ENCODE measurements at regions not wholly inside any gene's neighbourhood (a gene's known extent, or its start where the extent isn't known, plus 50 kb on each side); places are given as distances from the start of the nearest gene placed in this dataset.
A peak's percentile ranks its signal among the peaks of the same experiment; 100 is the strongest.

GRCh38 chr2:15112216-15112615 lies 448.9 kb downstream of the NBAS start:
- H3K27ac Mint-ChIP-seq, result no peak overlapping the region
- DNase-seq (ENCODE audit: low spot score) (peak; percentile 67), ATAC-seq (no peak)
- TF ChIP-seq, protein P1, sequence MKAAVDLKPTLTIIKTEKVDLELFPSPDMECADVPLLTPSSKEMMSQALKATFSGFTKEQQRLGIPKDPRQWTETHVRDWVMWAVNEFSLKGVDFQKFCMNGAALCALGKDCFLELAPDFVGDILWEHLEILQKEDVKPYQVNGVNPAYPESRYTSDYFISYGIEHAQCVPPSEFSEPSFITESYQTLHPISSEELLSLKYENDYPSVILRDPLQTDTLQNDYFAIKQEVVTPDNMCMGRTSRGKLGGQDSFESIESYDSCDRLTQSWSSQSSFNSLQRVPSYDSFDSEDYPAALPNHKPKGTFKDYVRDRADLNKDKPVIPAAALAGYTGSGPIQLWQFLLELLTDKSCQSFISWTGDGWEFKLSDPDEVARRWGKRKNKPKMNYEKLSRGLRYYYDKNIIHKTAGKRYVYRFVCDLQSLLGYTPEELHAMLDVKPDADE (IDR thresholded peaks at IDR 0.05), result no peak
- TF ChIP-seq ZNF331 (CRISPR knock-in tag; IDR thresholded peaks at IDR 0.05; ENCODE audit: low read depth), result no peak
- TF ChIP-seq POLR2AphosphoS5 (IDR thresholded peaks at IDR 0.05; ENCODE audit: low read depth), result no peak
- TF ChIP-seq JUNB (IDR thresholded peaks at IDR 0.05; ENCODE audit: unreplicated experiment), result no peak
- no peak for TF ChIP-seq ZNF114 (CRISPR knock-in tag; IDR thresholded peaks at IDR 0.05)
- TF ChIP-seq STAT1 (IDR thresholded peaks at IDR 0.05; ENCODE audit: unreplicated experiment), result no peak
- no peak for TF ChIP-seq NANOG (IDR thresholded peaks at IDR 0.05; ENCODE audit: borderline replicate concordance)
- TF ChIP-seq, protein P2, sequence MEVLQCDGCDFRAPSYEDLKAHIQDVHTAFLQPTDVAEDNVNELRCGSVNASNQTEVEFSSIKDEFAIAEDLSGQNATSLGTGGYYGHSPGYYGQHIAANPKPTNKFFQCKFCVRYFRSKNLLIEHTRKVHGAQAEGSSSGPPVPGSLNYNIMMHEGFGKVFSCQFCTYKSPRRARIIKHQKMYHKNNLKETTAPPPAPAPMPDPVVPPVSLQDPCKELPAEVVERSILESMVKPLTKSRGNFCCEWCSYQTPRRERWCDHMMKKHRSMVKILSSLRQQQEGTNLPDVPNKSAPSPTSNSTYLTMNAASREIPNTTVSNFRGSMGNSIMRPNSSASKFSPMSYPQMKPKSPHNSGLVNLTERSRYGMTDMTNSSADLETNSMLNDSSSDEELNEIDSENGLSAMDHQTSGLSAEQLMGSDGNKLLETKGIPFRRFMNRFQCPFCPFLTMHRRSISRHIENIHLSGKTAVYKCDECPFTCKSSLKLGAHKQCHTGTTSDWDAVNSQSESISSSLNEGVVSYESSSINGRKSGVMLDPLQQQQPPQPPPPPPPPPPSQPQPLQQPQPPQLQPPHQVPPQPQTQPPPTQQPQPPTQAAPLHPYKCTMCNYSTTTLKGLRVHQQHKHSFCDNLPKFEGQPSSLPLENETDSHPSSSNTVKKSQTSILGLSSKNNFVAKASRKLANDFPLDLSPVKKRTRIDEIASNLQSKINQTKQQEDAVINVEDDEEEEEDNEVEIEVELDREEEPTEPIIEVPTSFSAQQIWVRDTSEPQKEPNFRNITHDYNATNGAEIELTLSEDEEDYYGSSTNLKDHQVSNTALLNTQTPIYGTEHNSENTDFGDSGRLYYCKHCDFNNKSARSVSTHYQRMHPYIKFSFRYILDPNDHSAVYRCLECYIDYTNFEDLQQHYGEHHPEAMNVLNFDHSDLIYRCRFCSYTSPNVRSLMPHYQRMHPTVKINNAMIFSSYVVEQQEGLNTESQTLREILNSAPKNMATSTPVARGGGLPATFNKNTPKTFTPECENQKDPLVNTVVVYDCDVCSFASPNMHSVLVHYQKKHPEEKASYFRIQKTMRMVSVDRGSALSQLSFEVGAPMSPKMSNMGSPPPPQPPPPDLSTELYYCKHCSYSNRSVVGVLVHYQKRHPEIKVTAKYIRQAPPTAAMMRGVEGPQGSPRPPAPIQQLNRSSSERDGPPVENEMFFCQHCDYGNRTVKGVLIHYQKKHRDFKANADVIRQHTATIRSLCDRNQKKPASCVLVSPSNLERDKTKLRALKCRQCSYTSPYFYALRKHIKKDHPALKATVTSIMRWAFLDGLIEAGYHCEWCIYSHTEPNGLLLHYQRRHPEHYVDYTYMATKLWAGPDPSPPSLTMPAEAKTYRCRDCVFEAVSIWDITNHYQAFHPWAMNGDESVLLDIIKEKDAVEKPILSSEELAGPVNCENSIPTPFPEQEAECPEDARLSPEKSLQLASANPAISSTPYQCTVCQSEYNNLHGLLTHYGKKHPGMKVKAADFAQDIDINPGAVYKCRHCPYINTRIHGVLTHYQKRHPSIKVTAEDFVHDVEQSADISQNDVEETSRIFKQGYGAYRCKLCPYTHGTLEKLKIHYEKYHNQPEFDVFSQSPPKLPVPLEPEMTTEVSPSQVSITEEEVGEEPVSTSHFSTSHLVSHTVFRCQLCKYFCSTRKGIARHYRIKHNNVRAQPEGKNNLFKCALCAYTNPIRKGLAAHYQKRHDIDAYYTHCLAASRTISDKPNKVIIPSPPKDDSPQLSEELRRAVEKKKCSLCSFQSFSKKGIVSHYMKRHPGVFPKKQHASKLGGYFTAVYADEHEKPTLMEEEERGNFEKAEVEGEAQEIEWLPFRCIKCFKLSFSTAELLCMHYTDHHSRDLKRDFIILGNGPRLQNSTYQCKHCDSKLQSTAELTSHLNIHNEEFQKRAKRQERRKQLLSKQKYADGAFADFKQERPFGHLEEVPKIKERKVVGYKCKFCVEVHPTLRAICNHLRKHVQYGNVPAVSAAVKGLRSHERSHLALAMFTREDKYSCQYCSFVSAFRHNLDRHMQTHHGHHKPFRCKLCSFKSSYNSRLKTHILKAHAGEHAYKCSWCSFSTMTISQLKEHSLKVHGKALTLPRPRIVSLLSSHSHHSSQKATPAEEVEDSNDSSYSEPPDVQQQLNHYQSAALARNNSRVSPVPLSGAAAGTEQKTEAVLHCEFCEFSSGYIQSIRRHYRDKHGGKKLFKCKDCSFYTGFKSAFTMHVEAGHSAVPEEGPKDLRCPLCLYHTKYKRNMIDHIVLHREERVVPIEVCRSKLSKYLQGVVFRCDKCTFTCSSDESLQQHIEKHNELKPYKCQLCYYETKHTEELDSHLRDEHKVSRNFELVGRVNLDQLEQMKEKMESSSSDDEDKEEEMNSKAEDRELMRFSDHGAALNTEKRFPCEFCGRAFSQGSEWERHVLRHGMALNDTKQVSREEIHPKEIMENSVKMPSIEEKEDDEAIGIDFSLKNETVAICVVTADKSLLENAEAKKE (CRISPR knock-in tag; IDR thresholded peaks at IDR 0.05), result no peak
- no peak for TF ChIP-seq CTCF (conservative IDR thresholded peaks at IDR 0.05; ENCODE audit: low read depth in 2 of 2)
- no peak overlapping the region for H2AFZ ChIP-seq
- H3K4me1 Mint-ChIP-seq, result no peaks in the 10 kb centered on the region
- H3F3A ChIP-seq (replicated peaks; ENCODE audit: low read depth), result no peaks in the 10 kb centered on the region
- no peak overlapping the region for H3K4me3 ChIP-seq
- H3K27ac ChIP-seq (ENCODE audit: low read depth), result no peak overlapping the region
- no peaks in the 10 kb centered on the region for H4K20me1 ChIP-seq (replicated peaks; ENCODE audit: insufficient read depth)
- no peaks in the 10 kb centered on the region for H3K27me3 ChIP-seq (ENCODE audit: insufficient read depth)
- peaks cover 8% of the 10 kb centered on the region for H3K36me3 ChIP-seq (ENCODE audit: insufficient read depth)
- no peaks in the 10 kb centered on the region for H3K4me1 ChIP-seq (ENCODE audit: insufficient read depth)
- peaks cover 35% of the 10 kb centered on the region for H3K36me3 Mint-ChIP-seq (ENCODE audit: low read depth)
- H3K4me2 ChIP-seq, result no peak overlapping the region
- H3K9me2 ChIP-seq (ENCODE audit: insufficient read depth), result no peaks in the 10 kb centered on the region
- peaks cover 37% of the 10 kb centered on the region for H3K9me3 Mint-ChIP-seq
- H3K27me3 Mint-ChIP-seq (ENCODE audit: insufficient read depth, low read depth, poor library complexity), result peaks cover 6% of the 10 kb centered on the region
- no peaks in the 10 kb centered on the region for H3K79me2 ChIP-seq (replicated peaks; ENCODE audit: insufficient read depth)
- no peak overlapping the region for H3K4me3 Mint-ChIP-seq

Data from GM23338 (cell line).